GM19324 (cell line): ENCODE measurements at regions not wholly inside any gene's neighbourhood (a gene's known extent, or its start where the extent isn't known, plus 50 kb on each side); places are given as distances from the start of the nearest gene placed in this dataset.

Experiments used
- ATAC-seq: cut with Tn5 transposase; IDR thresholded peaks from one replicate; pipeline ENCODE4 v1.9.1; 2021; ENCODE audit warnings: mild to moderate bottlenecking, moderate library complexity; ENCODE audit not compliant: unreplicated experiment, low FRiP score

GRCh38 chr6:105968603-105969333 is 117.4 kb upstream of the PRDM1 start:
- no peak for ATAC-seq

GRCh38 chr6:105967917-105968602 is 118.1 kb upstream of the PRDM1 start:
- ATAC-seq, result no peak

- ATAC-seq, result no peak
Observed at GRCh38 chr6:105966481-105966880, 119.7 kb upstream of the PRDM1 start.

- ATAC-seq, result no peak
Observed at GRCh38 chr6:105964979-105965760, 121.0 kb upstream of the PRDM1 start.

- ATAC-seq, result no peak
Observed at GRCh38 chr6:105954148-105954547, 132.0 kb upstream of the PRDM1 start.

GRCh38 chr6:105952772-105953690 is 133.1 kb upstream of the PRDM1 start:
- ATAC-seq, result no peak

- ATAC-seq, result no peak
Observed at GRCh38 chr6:105952326-105952725, 133.8 kb upstream of the PRDM1 start.

GRCh38 chr6:105951322-105951721 is 134.8 kb upstream of the PRDM1 start:
- ATAC-seq, result no peak

- ATAC-seq, result no peak
Observed at GRCh38 chr6:105949869-105950268, 136.3 kb upstream of the PRDM1 start.

- ATAC-seq, result no peak
Observed at GRCh38 chr6:105943514-105943913, 142.6 kb upstream of the PRDM1 start.

- no peak for ATAC-seq
Observed at GRCh38 chr6:105941621-105942412, 144.3 kb upstream of the PRDM1 start.

GRCh38 chr6:105940990-105941389 is 145.1 kb upstream of the PRDM1 start:
- ATAC-seq, result no peak

- ATAC-seq, result no peak
Observed at GRCh38 chr6:105936972-105937371, 149.2 kb upstream of the PRDM1 start.

- ATAC-seq, result no peak
Observed at GRCh38 chr6:105935416-105935815, 150.7 kb upstream of the PRDM1 start.

- ATAC-seq, result no peak
Observed at GRCh38 chr6:105934708-105935107, 151.4 kb upstream of the PRDM1 start.

- ATAC-seq, result no peak
Observed at GRCh38 chr6:105932440-105932839, 153.7 kb upstream of the PRDM1 start.

- no peak for ATAC-seq
Observed at GRCh38 chr6:105929626-105930025, 156.5 kb upstream of the PRDM1 start.

- no peak for ATAC-seq
Observed at GRCh38 chr6:105926318-105926717, 159.8 kb upstream of the PRDM1 start.

- ATAC-seq, result no peak
Observed at GRCh38 chr6:105925706-105926105, 160.4 kb upstream of the PRDM1 start.

GRCh38 chr6:105921781-105922180 is 164.4 kb upstream of the PRDM1 start:
- ATAC-seq, result no peak
